Epithelial cell of esophagus (primary cell): ENCODE measurements at regions not wholly inside any gene's neighbourhood (a gene's known extent, or its start where the extent isn't known, plus 50 kb on each side); places are given as distances from the start of the nearest gene placed in this dataset.

Experiments
- DNase-seq: peaks from one replicate; pipeline ENCODE4 v3.0.0; 2010; ENCODE audit warnings: low read depth
- H3K4me3 ChIP-seq: 2 replicates; pipeline ENCODE4 v1.5.1; 2011; ENCODE audit warnings: mild to moderate bottlenecking, low read length, control low read depth
- TF ChIP-seq, protein P1 (sequence below): IDR thresholded peaks from 2 replicates; pipeline ENCODE4 v1.5.1; 2011; ENCODE audit warnings: low read depth, mild to moderate bottlenecking, low read length, control low read depth, inconsistent platforms; ENCODE audit not compliant: insufficient read depth; ENCODE audit errors: missing control alignments

DNA sequence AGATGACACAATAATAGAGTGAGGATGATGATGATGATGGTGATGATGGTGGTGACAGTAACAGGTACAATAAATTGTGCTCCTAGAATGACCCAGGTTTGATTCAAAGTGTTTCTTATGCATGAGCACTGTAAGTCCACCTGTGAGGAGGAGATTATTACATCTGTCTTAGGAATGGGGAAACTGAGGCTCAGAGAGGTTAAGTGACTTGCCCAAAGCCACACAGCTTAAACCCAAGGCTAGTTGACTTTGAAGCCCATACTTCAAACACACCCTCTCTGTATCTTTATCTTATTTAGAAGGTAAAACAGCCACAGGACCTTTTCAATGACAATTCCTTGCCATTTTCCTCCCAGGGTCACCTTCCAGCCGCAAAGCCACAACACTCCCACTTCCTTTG, 88.9 kb downstream of the MIAT start:
- TF ChIP-seq, protein P1, sequence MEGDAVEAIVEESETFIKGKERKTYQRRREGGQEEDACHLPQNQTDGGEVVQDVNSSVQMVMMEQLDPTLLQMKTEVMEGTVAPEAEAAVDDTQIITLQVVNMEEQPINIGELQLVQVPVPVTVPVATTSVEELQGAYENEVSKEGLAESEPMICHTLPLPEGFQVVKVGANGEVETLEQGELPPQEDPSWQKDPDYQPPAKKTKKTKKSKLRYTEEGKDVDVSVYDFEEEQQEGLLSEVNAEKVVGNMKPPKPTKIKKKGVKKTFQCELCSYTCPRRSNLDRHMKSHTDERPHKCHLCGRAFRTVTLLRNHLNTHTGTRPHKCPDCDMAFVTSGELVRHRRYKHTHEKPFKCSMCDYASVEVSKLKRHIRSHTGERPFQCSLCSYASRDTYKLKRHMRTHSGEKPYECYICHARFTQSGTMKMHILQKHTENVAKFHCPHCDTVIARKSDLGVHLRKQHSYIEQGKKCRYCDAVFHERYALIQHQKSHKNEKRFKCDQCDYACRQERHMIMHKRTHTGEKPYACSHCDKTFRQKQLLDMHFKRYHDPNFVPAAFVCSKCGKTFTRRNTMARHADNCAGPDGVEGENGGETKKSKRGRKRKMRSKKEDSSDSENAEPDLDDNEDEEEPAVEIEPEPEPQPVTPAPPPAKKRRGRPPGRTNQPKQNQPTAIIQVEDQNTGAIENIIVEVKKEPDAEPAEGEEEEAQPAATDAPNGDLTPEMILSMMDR, result no peak
- no peak overlapping the region for H3K4me3 ChIP-seq
- DNase-seq, result no peak

DNA sequence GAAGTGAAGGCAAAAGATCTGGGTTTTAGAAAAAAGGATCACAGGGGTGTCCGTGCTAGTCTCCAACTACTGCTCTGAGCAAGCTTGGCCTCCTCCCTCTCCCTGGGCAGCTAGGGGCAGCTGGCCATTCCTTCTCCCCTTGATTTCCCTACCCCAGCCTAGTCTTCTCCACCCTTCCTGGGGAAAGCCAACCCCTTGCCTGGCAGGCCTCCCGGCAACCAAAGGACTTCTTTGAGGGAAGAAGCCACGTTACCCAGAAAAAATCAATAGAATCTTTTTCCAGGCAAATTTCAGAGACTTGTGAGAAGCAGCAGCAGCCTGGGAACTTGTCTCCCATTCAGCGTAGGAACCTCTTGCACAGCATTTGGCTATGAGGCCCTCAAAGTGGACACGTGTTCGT, 91.5 kb downstream of the MIAT start:
- TF ChIP-seq, protein P1, result no peak
- no peak for DNase-seq
- H3K4me3 ChIP-seq, result no peak overlapping the region

DNA sequence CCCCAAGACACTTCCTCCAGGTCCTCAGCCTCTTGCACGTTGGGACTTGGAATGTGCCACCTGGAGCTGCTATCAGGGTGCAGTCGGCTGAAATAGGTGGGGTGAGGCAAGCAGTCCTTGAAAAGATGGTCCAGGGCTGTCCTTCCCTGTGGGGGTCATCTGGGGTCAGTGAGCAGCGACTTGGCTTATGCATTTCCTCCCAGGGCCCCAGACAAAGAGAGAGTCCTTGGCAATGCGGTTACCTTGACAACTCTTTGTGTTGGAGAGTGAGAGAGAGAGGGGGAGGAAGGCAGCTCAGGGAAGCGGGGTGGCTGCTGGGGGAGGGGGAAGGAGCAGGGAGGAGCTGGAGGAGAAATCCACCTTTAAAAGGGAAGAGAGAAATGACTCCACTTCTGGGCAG, 93.8 kb downstream of the MIAT start:
- H3K4me3 ChIP-seq, result no peak overlapping the region
- no peak for DNase-seq
- TF ChIP-seq, protein P1, result no peak

DNA sequence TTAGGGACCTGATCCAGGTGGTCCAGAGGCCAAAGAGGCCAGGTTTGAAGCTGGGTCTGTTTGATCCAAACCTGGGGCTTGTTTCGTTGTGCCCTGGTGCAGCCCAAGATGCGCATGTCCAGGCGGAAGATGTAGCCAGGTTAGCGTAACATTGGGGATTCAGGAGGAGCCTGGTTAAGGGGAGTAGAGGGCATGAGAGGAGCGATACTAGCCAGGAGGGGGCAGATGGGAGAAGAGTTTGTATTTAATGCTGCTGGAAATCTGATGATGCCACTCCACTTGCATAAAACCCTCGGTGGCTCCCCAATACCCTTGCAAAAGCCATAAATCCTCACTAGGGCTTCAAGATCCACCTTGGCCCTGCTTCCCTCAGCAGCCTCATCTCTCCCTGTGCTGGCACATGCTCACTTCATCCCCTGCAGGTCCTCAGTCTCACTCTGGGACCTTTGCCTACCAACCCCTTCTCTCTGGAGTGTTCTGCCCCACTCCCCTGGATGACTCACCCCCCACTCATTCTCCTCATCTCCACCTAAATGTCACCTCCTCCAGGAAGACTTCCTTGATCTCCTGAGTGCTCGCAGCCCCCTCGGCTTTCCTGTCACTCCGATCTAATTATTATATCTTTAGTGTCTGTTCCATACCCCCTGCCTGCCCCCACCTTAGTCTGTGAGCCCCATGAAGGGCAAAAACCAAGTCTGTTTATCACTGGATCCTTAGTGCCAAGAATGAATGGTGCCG, 95.9 kb downstream of the MIAT start:
- TF ChIP-seq, protein P1, result peak; percentile 9
- H3K4me3 ChIP-seq, result no peak overlapping the region
- DNase-seq, result no peak

DNA sequence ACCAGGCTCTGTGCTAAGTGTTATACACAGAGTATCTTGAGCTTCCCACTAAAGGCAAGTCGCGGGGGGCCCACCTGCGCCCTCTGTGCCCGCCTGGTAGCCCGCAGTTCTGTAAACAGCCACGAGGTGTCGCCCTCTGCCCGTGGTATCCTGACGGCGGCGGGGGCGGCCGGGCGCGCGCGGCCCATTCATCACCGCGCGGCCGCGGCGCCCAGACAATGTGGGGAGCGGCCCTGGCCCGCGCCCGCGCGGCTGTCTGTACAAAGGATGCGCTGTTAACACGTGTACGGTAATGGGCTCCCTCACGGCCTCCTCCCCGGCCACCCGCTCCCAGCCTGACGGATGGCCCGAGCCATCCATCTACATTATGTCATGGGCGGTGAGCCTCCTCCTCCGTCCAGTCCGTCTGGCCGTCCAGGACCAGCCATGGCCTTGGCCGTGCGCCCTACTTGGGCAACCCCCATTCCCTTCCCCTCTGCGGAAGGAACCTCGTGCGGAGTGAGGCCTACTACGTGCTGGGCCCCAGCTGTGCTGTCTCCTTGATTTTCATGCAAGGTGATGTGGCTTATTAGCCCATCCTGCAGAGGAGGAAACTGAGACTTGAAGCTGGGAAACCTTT, 99.4 kb downstream of the MIAT start:
- peak; percentile 56 for DNase-seq
- H3K4me3 ChIP-seq, result no peak overlapping the region
- TF ChIP-seq, protein P1, result peak; percentile 56

DNA sequence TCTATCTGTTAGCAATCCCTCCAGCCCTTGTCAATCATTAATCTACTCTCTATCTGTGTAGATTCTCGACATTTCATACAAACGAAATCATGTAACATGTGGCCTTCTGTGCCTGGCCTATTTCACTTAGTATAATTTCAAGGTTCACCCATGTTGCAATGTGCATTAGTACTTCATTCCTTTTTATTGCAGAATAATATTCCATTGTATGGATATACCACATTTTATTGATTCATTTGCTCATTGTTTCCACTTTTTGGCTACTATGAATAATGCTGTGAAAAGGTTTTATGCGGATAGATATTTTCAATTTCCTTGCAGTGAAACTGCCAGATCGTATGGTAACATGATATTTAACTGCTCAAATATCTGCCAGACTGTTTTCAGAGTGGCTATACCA, 100.1 kb downstream of the MIAT start:
- TF ChIP-seq, protein P1, result no peak
- DNase-seq, result no peak

More for the DNA sequence above, 100.1 kb downstream of the MIAT start:
- no peak overlapping the region for H3K4me3 ChIP-seq
